ENCODE measurements at regions not wholly inside any gene's neighbourhood (a gene's known extent, or its start where the extent isn't known, plus 50 kb on each side); places are given as distances from the start of the nearest gene placed in this dataset.

GRCh38 chr20:60281295-60281694, 323.1 kb downstream of the CDH26 start:
- DNase-seq: no peak
- in situ Hi-C loops (cut with HindIII; ENCODE audit: low pct_ligation_motif_present, low pct_unique_long_range_greater_than_20kb, low sequenced_read_pairs): no loop called here

DNA sequence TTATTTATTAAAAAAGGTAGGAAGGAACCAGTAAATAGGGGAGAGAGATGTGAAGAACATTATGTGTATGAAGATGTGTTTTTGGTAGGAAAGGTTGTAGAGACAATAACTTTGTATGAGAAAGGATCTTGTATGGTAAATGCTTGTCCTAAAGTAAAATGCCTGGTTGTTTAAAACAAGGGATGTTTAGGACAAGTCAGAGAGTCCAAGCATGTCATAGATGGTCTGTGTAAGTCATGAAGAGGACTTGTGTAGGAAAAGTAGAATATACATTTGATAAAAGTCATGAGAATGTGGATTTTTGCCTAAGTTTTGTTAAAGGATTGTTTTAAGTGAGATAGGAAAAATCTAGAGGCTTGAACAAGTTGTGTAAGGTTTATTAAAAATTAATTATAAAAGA, 325.1 kb downstream of the CDH26 start:
- in situ Hi-C loops (cut with HindIII; ENCODE audit: low pct_ligation_motif_present, low pct_unique_long_range_greater_than_20kb, low sequenced_read_pairs): no loop called here
- peak; percentile 7 for DNase-seq

GRCh38 chr20:60286764-60287163, 328.5 kb downstream of the CDH26 start:
- no peak for DNase-seq
- in situ Hi-C loops (cut with HindIII; ENCODE audit: low pct_ligation_motif_present, low pct_unique_long_range_greater_than_20kb, low sequenced_read_pairs): no loop called here

- in situ Hi-C loops (cut with HindIII; ENCODE audit: low pct_ligation_motif_present, low pct_unique_long_range_greater_than_20kb, low sequenced_read_pairs): no loop called here
- DNase-seq: no peak
Observed at GRCh38 chr20:60288945-60289344, 330.7 kb downstream of the CDH26 start.

GRCh38 chr20:60292001-60292520, 333.8 kb downstream of the CDH26 start:
- in situ Hi-C loops (cut with HindIII; ENCODE audit: low pct_ligation_motif_present, low pct_unique_long_range_greater_than_20kb, low sequenced_read_pairs): no loop called here
- no peak for DNase-seq

DNA sequence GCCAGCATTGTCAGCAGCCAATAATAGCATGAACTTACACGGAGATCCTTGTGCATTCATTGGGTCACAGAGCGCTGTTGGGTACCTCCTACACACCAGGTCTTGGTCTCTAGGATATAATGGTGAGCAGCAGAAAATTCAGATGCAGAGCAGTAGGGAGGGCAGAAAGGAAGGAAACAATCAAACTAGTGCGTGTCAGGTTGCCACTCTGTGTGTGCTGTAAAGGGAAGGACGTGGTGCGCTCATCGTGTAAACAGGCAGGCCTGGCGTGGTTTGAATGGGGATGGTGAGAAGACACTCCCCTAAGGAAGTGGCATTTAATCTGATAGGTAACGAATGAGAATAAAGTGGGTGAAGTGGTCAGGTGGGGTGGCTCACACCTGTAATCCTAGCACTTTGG, 336.4 kb downstream of the CDH26 start:
- no peak for DNase-seq
- in situ Hi-C loops (cut with HindIII; ENCODE audit: low pct_ligation_motif_present, low pct_unique_long_range_greater_than_20kb, low sequenced_read_pairs): no loop called here

DNA sequence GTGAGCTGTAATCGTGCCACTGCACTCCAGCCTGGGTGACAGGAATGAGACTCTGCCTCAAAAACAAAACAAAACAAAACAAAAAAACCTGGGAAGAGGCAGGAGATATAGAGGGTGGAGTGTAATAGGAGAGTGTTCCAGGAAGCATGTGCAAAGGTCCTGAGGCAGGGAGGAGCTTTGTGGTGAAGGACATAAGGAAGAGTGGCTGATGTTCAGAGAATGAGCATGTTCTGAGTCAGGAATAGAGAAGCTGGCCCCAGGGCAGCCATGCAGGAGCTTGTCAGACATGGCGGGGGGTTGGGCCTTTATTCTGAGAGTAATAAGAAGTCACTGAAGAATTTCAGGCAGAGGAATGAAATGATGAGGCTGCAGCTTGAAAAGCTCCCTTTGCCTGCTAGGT, 337.0 kb downstream of the CDH26 start:
- in situ Hi-C loops (cut with HindIII; ENCODE audit: low pct_ligation_motif_present, low pct_unique_long_range_greater_than_20kb, low sequenced_read_pairs): no loop called here
- DNase-seq: no peak

DNA sequence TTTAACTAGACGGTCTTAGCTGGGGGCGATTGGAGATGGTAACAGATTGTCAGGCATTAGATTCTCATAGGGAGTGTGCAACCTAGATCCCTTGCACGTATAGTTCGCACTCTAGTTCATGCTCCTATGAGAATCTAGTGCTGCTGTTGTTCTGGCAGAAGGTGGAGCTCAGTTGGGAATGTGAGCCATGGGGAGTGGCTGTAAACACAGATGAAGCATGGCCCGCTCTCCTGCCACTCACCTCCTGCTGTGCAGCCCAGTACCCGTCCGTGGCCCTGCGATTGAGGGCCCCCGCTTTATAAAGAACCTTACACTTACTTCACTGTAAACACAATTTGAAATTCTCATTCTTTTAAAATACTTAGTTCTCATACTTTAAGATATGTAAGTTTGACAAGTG, 339.4 kb downstream of the CDH26 start:
- in situ Hi-C loops (cut with HindIII; ENCODE audit: low pct_ligation_motif_present, low pct_unique_long_range_greater_than_20kb, low sequenced_read_pairs): no loop called here
- no peak for DNase-seq

DNA sequence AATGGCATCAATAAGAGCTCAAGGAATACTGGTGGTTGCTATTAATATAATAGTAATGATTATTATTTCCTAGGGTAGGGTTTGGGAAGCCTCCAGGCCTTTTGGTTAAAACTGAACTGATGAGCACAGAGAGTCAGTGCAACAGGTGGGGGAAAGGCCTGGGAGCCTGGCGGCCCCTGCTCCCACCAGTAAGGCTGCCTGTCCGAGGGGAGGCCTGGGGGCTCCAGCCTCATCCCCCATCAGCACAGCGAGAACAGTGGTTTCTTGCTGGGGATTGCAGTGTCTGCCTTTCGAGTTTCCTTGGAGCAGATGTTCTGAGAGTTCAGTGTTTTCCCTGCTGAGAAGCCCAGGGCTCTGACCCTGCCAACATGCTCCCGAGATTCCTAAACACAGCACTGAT, 340.4 kb downstream of the CDH26 start:
- no peak for DNase-seq
- in situ Hi-C loops (cut with HindIII; ENCODE audit: low pct_ligation_motif_present, low pct_unique_long_range_greater_than_20kb, low sequenced_read_pairs): no loop called here

GRCh38 chr20:60299951-60300350, 341.7 kb downstream of the CDH26 start:
- DNase-seq: no peak
- in situ Hi-C loops (cut with HindIII; ENCODE audit: low pct_ligation_motif_present, low pct_unique_long_range_greater_than_20kb, low sequenced_read_pairs): no loop called here

DNA sequence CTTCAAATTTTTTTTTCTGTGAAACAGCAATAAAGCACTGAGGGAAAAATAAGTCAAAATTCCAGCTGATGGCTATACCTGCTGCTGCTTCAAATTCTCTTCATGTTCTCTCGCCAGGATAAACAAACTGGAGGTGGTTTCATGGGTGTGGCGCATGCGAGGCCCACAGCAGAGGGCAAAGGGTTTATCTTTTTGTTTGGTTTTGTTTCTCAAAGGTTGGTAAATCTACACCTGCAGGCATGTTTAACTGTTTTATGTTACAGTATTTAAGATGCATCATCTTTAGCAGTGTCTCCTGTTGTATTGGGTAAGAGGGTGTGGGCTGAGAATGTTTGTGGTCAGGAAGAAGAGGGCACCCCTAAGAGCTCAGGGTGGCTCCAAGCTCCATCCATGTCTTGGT, 342.2 kb downstream of the CDH26 start:
- no peak for DNase-seq
- in situ Hi-C loops (cut with HindIII; ENCODE audit: low pct_ligation_motif_present, low pct_unique_long_range_greater_than_20kb, low sequenced_read_pairs): no loop called here

- in situ Hi-C loops (cut with HindIII; ENCODE audit: low pct_ligation_motif_present, low pct_unique_long_range_greater_than_20kb, low sequenced_read_pairs): no loop called here
- no peak for DNase-seq
Observed at GRCh38 chr20:60302875-60303274, 344.7 kb downstream of the CDH26 start.

DNA sequence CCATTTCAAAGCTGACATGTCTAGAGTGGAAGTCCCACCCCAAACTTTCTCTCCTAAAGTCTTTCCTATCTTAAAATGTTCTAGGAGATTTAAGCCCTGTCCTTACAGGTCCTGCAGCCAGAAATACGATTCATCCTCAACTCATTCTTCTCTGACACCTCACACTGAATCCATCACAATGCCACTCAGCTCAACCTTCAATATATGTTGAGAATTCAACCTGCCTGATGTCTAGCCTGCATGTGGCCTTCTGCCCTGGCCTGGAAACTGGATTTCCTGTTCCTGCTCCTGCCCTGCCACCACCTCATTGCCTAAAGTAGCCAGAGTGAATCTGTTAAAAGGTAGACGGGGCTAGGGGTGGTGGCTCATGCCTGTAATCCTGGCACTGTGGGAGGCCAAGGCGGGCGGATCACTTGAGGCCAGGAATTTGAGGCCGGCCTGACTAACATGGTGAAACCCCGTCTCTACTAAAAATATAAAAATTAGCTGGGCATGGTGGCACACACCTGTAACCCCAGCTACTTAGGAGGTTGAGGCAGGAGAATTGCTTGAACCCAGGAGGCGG, 345.9 kb downstream of the CDH26 start:
- in situ Hi-C loops (cut with HindIII; ENCODE audit: low pct_ligation_motif_present, low pct_unique_long_range_greater_than_20kb, low sequenced_read_pairs): no loop called here
- DNase-seq: no peak

DNA sequence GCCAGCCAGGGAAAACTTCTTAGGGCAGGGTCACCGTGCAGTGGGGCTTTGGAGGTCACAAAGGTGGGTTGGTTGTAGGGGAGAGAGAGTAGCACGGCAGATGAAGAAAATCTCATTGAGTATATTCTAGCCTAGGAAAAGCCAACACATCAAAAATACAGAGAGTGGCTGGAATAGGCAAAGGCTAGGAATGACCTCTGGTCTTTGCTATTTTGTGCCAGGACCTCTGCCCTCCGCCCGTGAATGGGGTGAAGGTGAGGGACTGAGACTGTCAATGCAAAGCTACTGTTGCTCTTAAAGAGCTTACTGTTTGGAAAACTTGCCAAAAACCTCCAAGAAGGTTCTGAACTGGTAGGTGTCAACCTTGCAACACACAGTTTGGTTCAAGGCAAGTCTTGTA, 346.7 kb downstream of the CDH26 start:
- DNase-seq: no peak
- in situ Hi-C loops (cut with HindIII; ENCODE audit: low pct_ligation_motif_present, low pct_unique_long_range_greater_than_20kb, low sequenced_read_pairs): no loop called here

DNA sequence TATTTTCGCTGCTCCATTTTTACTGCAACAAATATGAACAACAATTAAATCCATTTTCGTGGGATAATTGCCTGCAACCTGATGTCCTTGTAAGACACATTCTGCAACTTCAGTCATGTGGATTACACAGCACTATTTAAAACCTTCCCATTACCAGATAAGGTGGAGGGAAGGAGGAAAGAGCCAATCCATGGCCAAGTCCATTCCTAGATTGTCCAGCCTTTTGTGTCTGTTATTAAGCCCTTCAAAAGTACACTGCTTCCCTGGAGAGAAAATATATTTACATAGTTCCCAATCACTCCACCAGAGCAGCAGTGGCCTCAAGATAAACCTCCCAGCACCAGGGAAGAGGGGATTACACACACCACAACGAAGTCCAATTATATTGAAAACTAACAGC, 347.9 kb downstream of the CDH26 start:
- in situ Hi-C loops (cut with HindIII; ENCODE audit: low pct_ligation_motif_present, low pct_unique_long_range_greater_than_20kb, low sequenced_read_pairs): no loop called here

DNA sequence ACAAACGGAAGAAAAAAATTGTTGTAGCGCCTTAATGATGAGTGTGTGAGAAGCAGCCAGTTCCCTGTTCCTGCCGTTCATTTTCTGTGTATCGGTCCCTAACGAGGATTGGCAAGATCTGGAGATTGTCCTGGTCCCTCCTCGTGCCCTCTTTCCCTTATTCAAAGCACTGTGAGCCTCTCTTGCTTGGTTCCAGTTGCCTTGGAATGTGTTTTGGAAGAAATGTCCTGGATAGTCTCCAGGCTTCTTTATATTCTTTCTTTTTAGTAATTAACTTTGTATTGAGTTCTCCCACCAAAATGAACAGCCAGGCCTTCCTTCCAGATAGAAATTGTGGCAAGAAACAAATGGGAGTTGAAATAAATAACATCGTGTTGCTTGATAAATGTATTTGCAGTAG, 348.3 kb downstream of the CDH26 start:
- in situ Hi-C loops (cut with HindIII; ENCODE audit: low pct_ligation_motif_present, low pct_unique_long_range_greater_than_20kb, low sequenced_read_pairs): no loop called here
- no peak for DNase-seq

More for the DNA sequence above, 347.9 kb downstream of the CDH26 start:
- DNase-seq: no peak

- DNase-seq: no peak
Observed at GRCh38 chr20:60310560-60311349, 352.5 kb downstream of the CDH26 start.

GRCh38 chr20:60313191-60313590, 355.0 kb downstream of the CDH26 start:
- in situ Hi-C loops (cut with HindIII; ENCODE audit: low pct_ligation_motif_present, low pct_unique_long_range_greater_than_20kb, low sequenced_read_pairs): no loop called here
- DNase-seq: no peak

More at GRCh38 chr20:60310560-60311349, 352.5 kb downstream of the CDH26 start:
- in situ Hi-C loops (cut with HindIII; ENCODE audit: low pct_ligation_motif_present, low pct_unique_long_range_greater_than_20kb, low sequenced_read_pairs): no loop called here

DNA sequence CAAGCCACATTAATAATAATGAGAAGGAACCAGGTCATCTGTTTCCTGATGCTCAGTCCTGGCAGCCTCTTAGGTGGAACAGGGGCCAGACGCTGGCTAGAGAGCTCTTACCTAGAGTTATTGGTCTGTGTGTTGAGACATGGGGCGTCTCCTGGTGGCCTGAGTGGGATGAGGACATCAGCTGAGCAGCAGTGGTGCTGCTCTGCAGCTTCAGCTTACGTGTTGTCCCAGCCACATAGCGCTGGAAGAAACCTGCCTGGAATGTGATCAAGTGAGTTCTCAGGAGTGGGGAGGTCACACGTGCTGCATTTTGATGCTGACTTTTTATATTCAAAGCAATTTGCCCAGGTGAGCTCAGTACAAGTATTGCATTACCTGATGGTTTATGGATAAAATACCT, 355.4 kb downstream of the CDH26 start:
- no peak for DNase-seq
- in situ Hi-C loops (cut with HindIII; ENCODE audit: low pct_ligation_motif_present, low pct_unique_long_range_greater_than_20kb, low sequenced_read_pairs): no loop called here

GRCh38 chr20:60314727-60315126, 356.5 kb downstream of the CDH26 start:
- no peak for DNase-seq
- in situ Hi-C loops (cut with HindIII; ENCODE audit: low pct_ligation_motif_present, low pct_unique_long_range_greater_than_20kb, low sequenced_read_pairs): no loop called here
